Smooth muscle cell (in vitro differentiated cells): ENCODE measurements at regions not wholly inside any gene's neighbourhood (a gene's known extent, or its start where the extent isn't known, plus 50 kb on each side); places are given as distances from the start of the nearest gene placed in this dataset.
A peak's percentile ranks its signal among the peaks of the same experiment; 100 is the strongest.

Source experiments
- DNase-seq: peaks from one replicate; lab custom pipeline; 2025; ENCODE audit not compliant: unreplicated experiment; lab: John Stamatoyannopoulos, UW
- H2AFZ ChIP-seq: fragments of 200-600 bp; sonication (generic); 2 replicates; pipeline ENCODE4 v1.6.0; 2016; ENCODE audit warnings: antibody characterized with exemption, low read depth, mild to moderate bottlenecking
- H3F3A ChIP-seq: fragments of 200-600 bp; sonication (generic); 2 replicates; pipeline ENCODE4 v1.6.0; 2017; ENCODE audit warnings: antibody characterized with exemption, low read depth
- H3K27ac ChIP-seq: fragments of 200-600 bp; sonication (generic); 2 replicates; pipeline ENCODE4 v1.5.1; 2016; ENCODE audit warnings: low read depth, mild to moderate bottlenecking
- H3K27me3 ChIP-seq: fragments of 200-600 bp; sonication (generic); 2 replicates; pipeline ENCODE4 v1.6.1; 2016; ENCODE audit warnings: low read depth, mild to moderate bottlenecking
- H3K36me3 ChIP-seq: fragments of 200-600 bp; sonication (generic); 2 replicates; pipeline ENCODE4 v1.5.1; 2016; ENCODE audit warnings: low read depth
- H3K4me1 ChIP-seq: fragments of 200-600 bp; sonication (generic); 2 replicates; pipeline ENCODE4 v1.5.1; 2016; ENCODE audit warnings: low read depth
- H3K4me2 ChIP-seq: fragments of 200-600 bp; sonication (generic); 2 replicates; pipeline ENCODE4 v1.6.0; 2016; ENCODE audit warnings: mild to moderate bottlenecking
- H3K4me3 ChIP-seq: fragments of 200-600 bp; sonication (generic); 2 replicates; pipeline ENCODE4 v1.5.1; 2016; ENCODE audit warnings: mild to moderate bottlenecking
- H3K79me2 ChIP-seq: fragments of 200-600 bp; sonication (generic); 2 replicates; pipeline ENCODE4 v1.6.0; 2016; ENCODE audit warnings: low read depth, mild to moderate bottlenecking
- H3K9ac ChIP-seq: fragments of 200-600 bp; sonication (generic); 2 replicates; pipeline ENCODE4 v1.6.0; 2016; ENCODE audit warnings: low read depth
- H3K9me3 ChIP-seq: fragments of 200-600 bp; sonication (generic); replicated peaks from 2 replicates; pipeline ENCODE4 v1.5.1; 2016; ENCODE audit warnings: low read depth
- H4K20me1 ChIP-seq: fragments of 200-600 bp; sonication (generic); 2 replicates; pipeline ENCODE4 v1.6.0; 2016; ENCODE audit warnings: low read depth
- WGBS: methylation state at CpG from one replicate; pipeline ENCODE4 v1.1.7; 2016; ENCODE audit warnings: low lambda C conversion rate; 5-methylcytosine and 5-hydroxymethylcytosine counted together
- TF ChIP-seq, protein P1 (sequence below): fragments of 200-600 bp; sonication (generic); IDR thresholded peaks from 2 replicates; pipeline ENCODE4 v1.5.1; 2017; ENCODE audit warnings: borderline replicate concordance, mild to moderate bottlenecking, antibody characterized with exemption; ENCODE audit not compliant: insufficient read depth, poor library complexity, severe bottlenecking

DNA sequence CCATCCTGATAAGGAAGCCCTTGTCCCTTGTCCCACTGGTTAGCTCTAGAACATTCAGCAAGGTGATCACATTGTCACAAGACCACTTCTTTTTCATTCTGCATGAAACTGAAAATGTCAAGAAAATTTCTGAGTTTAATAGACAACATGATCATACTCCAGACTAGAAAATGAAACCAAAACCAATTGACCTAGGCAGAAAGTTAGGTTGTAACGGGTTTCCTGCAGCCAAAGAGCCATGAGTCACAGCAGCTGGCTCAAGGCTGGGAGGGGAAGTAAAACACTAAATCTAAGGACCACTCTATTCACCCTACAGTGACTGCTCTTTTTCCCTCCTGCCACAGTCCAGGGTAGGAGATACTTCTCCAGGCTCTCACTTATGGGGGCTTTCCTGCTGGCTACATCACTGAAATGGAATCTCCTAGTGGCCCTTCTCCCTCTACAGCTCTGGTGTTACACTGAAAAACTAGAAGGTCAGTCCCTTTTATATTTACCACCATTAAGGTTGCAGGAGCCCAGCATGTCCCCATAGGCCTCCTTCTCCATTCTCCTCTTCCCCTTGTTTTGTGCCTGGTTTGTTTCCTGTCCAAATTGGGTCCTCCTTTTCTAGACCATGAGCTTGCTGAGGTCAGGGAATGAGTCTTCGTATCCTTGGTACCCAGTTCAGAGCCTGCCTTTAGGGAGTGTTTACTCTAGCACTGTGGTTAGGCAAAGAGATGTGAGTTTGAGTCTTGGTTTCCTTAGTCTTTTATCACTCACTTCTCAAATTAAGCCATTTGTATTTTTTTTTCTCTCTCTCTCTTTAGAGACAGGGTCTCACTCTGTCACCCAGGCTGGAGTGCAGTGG lies 236.5 kb upstream of the JUN start:
- peak overlapping the region; percentile 82 for H3K4me2 ChIP-seq
- 48% methylated on average over 2 of the region's 2 CpGs for WGBS
- H3K4me1 ChIP-seq = peaks cover 6% of the 10 kb centered on the region
- H3K9ac ChIP-seq = no peak overlapping the region
- no peaks in the 10 kb centered on the region for H3K36me3 ChIP-seq
- H2AFZ ChIP-seq = peak overlapping the region; percentile 95
- TF ChIP-seq, protein P1, sequence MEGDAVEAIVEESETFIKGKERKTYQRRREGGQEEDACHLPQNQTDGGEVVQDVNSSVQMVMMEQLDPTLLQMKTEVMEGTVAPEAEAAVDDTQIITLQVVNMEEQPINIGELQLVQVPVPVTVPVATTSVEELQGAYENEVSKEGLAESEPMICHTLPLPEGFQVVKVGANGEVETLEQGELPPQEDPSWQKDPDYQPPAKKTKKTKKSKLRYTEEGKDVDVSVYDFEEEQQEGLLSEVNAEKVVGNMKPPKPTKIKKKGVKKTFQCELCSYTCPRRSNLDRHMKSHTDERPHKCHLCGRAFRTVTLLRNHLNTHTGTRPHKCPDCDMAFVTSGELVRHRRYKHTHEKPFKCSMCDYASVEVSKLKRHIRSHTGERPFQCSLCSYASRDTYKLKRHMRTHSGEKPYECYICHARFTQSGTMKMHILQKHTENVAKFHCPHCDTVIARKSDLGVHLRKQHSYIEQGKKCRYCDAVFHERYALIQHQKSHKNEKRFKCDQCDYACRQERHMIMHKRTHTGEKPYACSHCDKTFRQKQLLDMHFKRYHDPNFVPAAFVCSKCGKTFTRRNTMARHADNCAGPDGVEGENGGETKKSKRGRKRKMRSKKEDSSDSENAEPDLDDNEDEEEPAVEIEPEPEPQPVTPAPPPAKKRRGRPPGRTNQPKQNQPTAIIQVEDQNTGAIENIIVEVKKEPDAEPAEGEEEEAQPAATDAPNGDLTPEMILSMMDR = no peak
- no peak for DNase-seq
- H3F3A ChIP-seq = peaks cover 6% of the 10 kb centered on the region
- peak overlapping the region; percentile 35 for H3K4me3 ChIP-seq
- no peaks in the 10 kb centered on the region for H3K27me3 ChIP-seq
- peak overlapping the region; percentile 62 for H3K27ac ChIP-seq
- H3K9me3 ChIP-seq = no peaks in the 10 kb centered on the region
- no peaks in the 10 kb centered on the region for H4K20me1 ChIP-seq
- H3K79me2 ChIP-seq = no peaks in the 10 kb centered on the region

DNA sequence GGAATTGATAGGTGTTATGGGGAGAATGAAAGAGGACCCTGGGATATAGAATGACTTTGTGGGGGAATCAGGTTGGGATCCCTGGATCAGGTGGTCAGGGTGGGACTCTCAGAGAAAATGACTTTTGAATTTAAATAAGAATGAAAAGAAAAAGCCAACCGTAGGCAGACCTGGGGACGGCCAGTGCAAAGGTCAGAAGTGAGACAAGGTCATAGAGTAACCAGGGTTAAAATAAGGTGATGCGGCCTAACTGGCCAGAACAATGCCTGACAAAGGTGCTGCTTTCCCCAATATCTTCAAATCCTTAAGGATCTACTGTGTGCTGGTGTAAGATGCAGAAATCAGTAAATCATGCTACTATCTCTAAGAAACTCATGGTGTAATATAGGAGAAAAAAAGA lies 238.4 kb upstream of the JUN start:
- DNase-seq = no peak
- Histone ChIP-seq H3F3A (peaks cover 13% of the 10 kb centered on the region), H3K27ac (no peak overlapping the region), H3K27me3 (no peaks in the 10 kb centered on the region), H3K79me2 (no peaks in the 10 kb centered on the region), H2AFZ (no peak overlapping the region), H4K20me1 (no peaks in the 10 kb centered on the region), H3K36me3 (no peaks in the 10 kb centered on the region), H3K4me1 (no peaks in the 10 kb centered on the region), H3K4me2 (no peak overlapping the region), H3K9me3 (no peaks in the 10 kb centered on the region), H3K4me3 (no peak overlapping the region), H3K9ac (no peak overlapping the region)
- TF ChIP-seq, protein P1 = no peak
- 93% methylated on average over 3 of the region's 3 CpGs for WGBS

DNA sequence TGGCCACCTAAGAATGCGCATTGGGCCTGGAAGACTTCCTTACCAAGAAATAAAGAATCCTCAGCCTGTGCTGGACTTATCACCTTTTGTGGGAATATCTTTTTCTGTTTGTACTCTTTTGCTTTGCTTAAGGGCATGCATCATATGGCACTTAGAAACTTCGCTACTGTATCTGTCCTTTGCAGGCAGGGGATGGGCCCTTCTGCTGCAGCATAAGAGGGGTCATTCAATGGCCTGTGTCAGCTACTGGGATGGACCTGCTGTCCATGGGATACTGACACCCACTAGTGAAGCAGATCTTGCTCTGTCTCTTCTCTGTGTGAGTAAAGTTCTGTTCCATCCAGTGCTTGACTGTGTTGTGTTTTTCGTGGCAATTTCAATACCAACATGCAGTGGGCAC lies 239.0 kb upstream of the JUN start:
- Histone ChIP-seq H3K4me3 (no peak overlapping the region), H3K4me2 (no peak overlapping the region), H4K20me1 (no peaks in the 10 kb centered on the region), H3K9me3 (no peaks in the 10 kb centered on the region), H3K27me3 (no peaks in the 10 kb centered on the region), H3K27ac (no peak overlapping the region), H2AFZ (no peak overlapping the region), H3K4me1 (no peaks in the 10 kb centered on the region), H3F3A (peaks cover 13% of the 10 kb centered on the region), H3K79me2 (no peaks in the 10 kb centered on the region), H3K36me3 (no peaks in the 10 kb centered on the region), H3K9ac (no peak overlapping the region)
- TF ChIP-seq, protein P1 = no peak
- 94% methylated on average over 3 of the region's 3 CpGs for WGBS
- DNase-seq = no peak

DNA sequence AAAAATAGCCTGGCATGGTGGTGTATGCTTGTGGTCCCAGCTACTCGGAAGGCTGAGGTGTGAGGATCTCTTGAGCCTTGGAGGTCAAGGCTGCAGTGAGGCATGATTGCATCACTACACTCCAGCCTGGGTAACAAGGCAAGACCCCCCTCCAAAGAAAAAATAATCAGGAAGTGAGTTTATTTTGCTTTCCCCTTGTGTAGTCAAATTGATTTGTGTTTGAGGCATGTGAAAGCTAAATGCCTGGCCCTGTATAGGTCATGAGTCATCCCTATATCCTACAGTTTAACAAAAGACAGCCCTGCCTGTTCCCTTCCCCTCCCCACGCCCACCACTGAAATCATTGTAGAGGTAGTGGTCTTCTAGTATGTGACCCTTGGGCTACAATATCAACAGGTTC lies 241.4 kb upstream of the JUN start:
- H3K4me3 ChIP-seq = no peak overlapping the region
- no peaks in the 10 kb centered on the region for H4K20me1 ChIP-seq
- H2AFZ ChIP-seq = no peak overlapping the region
- peaks cover 8% of the 10 kb centered on the region for H3F3A ChIP-seq
- no peak for DNase-seq
- H3K27ac ChIP-seq = no peak overlapping the region
- no peak overlapping the region for H3K4me2 ChIP-seq
- no peaks in the 10 kb centered on the region for H3K36me3 ChIP-seq
- no peaks in the 10 kb centered on the region for H3K4me1 ChIP-seq
- 69% methylated on average over 2 of the region's 2 CpGs for WGBS
- no peaks in the 10 kb centered on the region for H3K79me2 ChIP-seq
- no peaks in the 10 kb centered on the region for H3K9me3 ChIP-seq
- TF ChIP-seq, protein P1 = no peak
- H3K27me3 ChIP-seq = no peaks in the 10 kb centered on the region
- no peak overlapping the region for H3K9ac ChIP-seq
